ENCODE measurements at regions not wholly inside any gene's neighbourhood (a gene's known extent, or its start where the extent isn't known, plus 50 kb on each side); places are given as distances from the start of the nearest gene placed in this dataset.

- no peak for TF ChIP-seq POLR2AphosphoS5 (IDR thresholded peaks at IDR 0.05)
- no peak for TF ChIP-seq CTCF (IDR thresholded peaks at IDR 0.05)
- no peak for TF ChIP-seq POLR2A (IDR thresholded peaks at IDR 0.05)
- no peak for TF ChIP-seq EP300 (IDR thresholded peaks at IDR 0.05)
Observed at GRCh38 chr16:73368715-73369114, 320.8 kb upstream of the ZFHX3 start.

Data from suprapubic skin (tissue), 4 donors.